Epithelial cell of proximal tubule (primary cell): ENCODE measurements at regions not wholly inside any gene's neighbourhood (a gene's known extent, or its start where the extent isn't known, plus 50 kb on each side); places are given as distances from the start of the nearest gene placed in this dataset.

Source experiments
- DNase-seq: peaks from one replicate; pipeline ENCODE4 v3.0.0-alpha.2; 2011; ENCODE audit warnings: low read depth
- H3K4me3 ChIP-seq: 2 replicates; pipeline ENCODE4 v1.5.1; 2011; ENCODE audit warnings: low read depth, mild to moderate bottlenecking, low read length
- CTCF ChIP-seq: conservative IDR thresholded peaks from 2 replicates; pipeline ENCODE4 v1.5.1; 2012; ENCODE audit warnings: low read depth, mild to moderate bottlenecking, low read length

DNA sequence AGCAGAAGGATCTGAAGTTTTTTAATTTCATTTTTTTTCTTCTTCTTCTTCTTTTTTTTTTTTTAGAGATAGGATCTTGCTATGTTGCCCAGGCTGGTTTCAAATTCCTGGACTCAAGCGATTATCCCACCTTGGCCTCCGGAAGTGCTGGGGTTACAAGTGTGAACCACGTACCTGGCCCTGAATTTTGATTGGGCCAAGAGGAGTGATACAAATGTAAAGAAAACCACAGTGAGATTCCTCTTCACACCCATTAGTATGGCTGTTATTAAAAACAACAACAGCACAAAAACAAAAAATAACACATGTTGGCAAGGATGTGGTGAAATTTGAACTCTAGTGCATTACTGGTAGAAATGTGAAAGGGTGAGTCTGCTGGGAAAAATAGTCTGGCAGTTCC lies 79.1 kb downstream of the KLF4 start:
- H3K4me3 ChIP-seq: no peak overlapping the region
- DNase-seq: no peak
- TF ChIP-seq CTCF: no peak

GRCh38 chr9:107409581-107410389 lies 79.8 kb downstream of the KLF4 start:
- no peak for DNase-seq
- TF ChIP-seq CTCF: no peak
- no peak overlapping the region for H3K4me3 ChIP-seq

- no peak for DNase-seq
- TF ChIP-seq CTCF: no peak
- H3K4me3 ChIP-seq: no peak overlapping the region
Observed at GRCh38 chr9:107407675-107408074, 81.9 kb downstream of the KLF4 start.

- no peak for DNase-seq
- H3K4me3 ChIP-seq: no peak overlapping the region
- TF ChIP-seq CTCF: no peak
Observed at GRCh38 chr9:107405511-107405910, 84.1 kb downstream of the KLF4 start.

DNA sequence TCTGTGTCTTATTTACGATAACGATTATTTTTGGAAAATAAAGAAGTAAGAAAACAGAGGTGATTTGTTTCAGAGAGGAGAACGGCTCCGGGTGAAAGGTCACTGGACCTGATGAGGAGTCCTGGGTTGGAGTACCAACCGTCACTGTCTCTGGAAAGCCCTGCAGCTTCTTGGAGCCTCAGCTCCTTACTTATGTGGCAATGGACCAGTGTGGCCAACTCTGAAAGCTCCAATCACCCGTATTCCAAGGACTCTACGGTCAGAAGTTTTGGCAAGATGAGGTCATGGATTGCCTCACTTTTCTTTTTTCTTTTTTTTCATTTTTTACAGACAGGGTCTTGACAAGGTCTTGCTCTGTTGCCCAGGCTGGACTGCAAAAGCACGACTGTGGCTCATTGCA lies 84.8 kb downstream of the KLF4 start:
- TF ChIP-seq CTCF: no peak
- no peak for DNase-seq
- no peak overlapping the region for H3K4me3 ChIP-seq

- no peak overlapping the region for H3K4me3 ChIP-seq
- TF ChIP-seq CTCF: no peak
- no peak for DNase-seq
Observed at GRCh38 chr9:107404161-107404560, 85.4 kb downstream of the KLF4 start.
